Ishikawa (cell line): ENCODE measurements at regions not wholly inside any gene's neighbourhood (a gene's known extent, or its start where the extent isn't known, plus 50 kb on each side); places are given as distances from the start of the nearest gene placed in this dataset.

Source experiments
- CREB1 ChIP-seq: IDR thresholded peaks from 2 replicates; pipeline ENCODE4 v1.6.1; 2012; ENCODE audit warnings: low read depth
- EGR1 ChIP-seq: IDR thresholded peaks from 2 replicates; pipeline ENCODE4 v1.6.1; 2012
- EP300 ChIP-seq: IDR thresholded peaks from 2 replicates; pipeline ENCODE4 v1.6.1; 2012; ENCODE audit warnings: borderline replicate concordance
- MAX ChIP-seq: IDR thresholded peaks from 2 replicates; pipeline ENCODE4 v1.6.1; 2012
- NFIC ChIP-seq: IDR thresholded peaks from 2 replicates; pipeline ENCODE4 v1.6.1; 2012
- RAD21 ChIP-seq: IDR thresholded peaks from 2 replicates; pipeline ENCODE4 v1.6.1; 2012; ENCODE audit warnings: low read depth
- REST ChIP-seq: IDR thresholded peaks from 2 replicates; pipeline ENCODE4 v1.6.1; 2012; ENCODE audit warnings: low read depth, mild to moderate bottlenecking
- TAF1 ChIP-seq: IDR thresholded peaks from 2 replicates; pipeline ENCODE4 v1.6.1; 2012; ENCODE audit warnings: low read depth, mild to moderate bottlenecking
- TEAD4 ChIP-seq: IDR thresholded peaks from 2 replicates; pipeline ENCODE4 v1.6.1; 2012
- USF1 ChIP-seq: IDR thresholded peaks from 2 replicates; pipeline ENCODE4 v1.6.1; 2012
- YY1 ChIP-seq: IDR thresholded peaks from 2 replicates; pipeline ENCODE4 v1.6.1; 2012; ENCODE audit warnings: low read depth

GRCh38 chr11:32164836-32165235, 74.0 kb downstream of the RCN1 start:
- TF ChIP-seq RAD21: no peak
- TF ChIP-seq YY1: no peak
- TF ChIP-seq MAX: no peak
- TF ChIP-seq CREB1: no peak
- TF ChIP-seq NFIC: no peak
- TF ChIP-seq TEAD4: no peak
- no peak for TF ChIP-seq REST
- no peak for TF ChIP-seq TAF1
- no peak for TF ChIP-seq EGR1
- no peak for TF ChIP-seq EP300
- TF ChIP-seq USF1: no peak
